GM18868 (cell line): ENCODE measurements at regions not wholly inside any gene's neighbourhood (a gene's known extent, or its start where the extent isn't known, plus 50 kb on each side); places are given as distances from the start of the nearest gene placed in this dataset.

ENCODE experiments used
- ATAC-seq: cut with Tn5 transposase; IDR thresholded peaks from one replicate; pipeline ENCODE4 v1.9.1; 2021; ENCODE audit warnings: mild to moderate bottlenecking, moderate library complexity; ENCODE audit not compliant: unreplicated experiment

DNA sequence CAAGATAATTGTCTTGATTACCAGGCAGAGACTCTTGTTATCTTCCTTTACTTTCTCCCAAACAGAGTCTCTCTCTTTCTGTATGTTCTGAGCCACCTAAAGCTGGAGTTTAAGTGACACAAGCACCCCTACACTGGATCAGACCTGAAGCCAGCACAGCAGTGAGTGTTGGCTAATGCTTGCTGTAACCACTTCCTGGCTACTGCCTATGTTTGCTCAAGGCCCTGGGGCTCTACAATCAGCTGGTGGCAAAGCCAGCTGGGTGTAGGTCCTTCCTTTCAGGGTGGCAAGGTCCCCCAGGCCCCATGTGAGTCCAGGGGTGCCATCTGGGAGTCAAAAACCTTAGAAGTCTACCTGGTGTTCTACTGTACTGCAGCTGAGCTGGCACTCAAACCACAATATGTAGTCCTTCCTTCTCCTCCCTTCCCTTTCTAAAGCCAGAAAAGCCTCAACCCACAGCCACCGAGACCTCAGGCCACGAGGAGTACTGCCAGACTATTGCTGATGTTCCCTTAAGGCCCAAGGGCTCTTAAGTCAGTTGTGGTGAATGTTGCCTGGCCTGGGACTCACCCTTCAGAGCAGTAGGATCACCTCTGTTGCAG is 416.3 kb downstream of the ADRA2A start:
- no peak for ATAC-seq

DNA sequence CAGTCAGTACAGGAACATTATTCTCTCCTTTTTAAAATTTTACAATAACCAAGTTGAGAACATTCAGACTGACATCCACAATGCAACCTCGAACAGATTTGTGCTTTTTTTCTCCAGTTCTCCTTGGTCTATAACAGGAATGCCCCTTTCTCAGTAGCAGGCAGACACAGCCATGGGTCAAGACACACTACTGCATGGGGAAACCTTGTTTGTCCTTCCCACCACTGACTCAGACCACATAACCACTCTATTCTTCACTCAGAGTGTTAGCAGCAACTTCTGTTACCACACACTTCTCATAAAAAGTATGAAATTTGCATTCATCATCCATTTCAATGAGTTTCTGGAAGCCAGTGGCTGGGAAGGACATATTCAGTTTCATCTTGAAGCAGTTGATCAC is 421.7 kb downstream of the ADRA2A start:
- ATAC-seq = no peak

GRCh38 chr10:111504376-111504775 is 427.5 kb downstream of the ADRA2A start:
- ATAC-seq = no peak

DNA sequence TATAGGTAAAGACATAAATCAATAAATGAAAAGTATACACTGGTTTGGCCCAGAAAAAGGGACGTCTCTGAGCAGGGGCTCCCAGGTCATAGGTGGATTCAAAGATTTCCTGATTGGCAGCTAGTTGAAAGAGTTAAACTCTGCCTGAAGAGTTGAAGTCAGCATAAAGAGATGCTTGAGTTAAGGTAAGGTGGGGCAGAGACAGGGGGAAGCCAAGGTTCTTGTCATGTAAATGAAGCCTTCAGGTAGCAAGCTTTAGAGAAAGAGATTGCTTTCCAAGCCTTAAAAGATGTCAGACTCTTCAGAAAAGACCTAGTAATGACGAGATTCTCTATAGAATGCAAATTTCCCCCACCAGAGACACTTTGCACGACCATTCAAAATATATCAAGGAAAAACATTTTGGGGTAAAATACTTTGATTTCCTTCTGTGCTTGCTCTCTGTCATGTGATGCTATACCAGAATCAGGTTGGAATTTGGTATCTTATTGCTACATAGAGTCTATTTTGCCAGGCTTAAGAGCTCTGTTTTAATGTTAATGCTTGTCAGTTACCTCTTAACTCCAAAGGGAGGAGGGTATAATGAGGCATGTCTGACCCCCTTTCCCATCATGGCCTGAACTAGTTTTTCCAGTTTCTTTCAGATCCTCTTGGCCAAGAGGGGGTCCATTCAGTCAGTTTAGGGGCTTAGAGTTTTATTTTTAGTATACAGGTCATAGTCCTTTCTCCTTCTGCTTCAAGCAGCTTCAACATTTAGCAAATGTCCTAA is 429.6 kb downstream of the ADRA2A start:
- no peak for ATAC-seq

DNA sequence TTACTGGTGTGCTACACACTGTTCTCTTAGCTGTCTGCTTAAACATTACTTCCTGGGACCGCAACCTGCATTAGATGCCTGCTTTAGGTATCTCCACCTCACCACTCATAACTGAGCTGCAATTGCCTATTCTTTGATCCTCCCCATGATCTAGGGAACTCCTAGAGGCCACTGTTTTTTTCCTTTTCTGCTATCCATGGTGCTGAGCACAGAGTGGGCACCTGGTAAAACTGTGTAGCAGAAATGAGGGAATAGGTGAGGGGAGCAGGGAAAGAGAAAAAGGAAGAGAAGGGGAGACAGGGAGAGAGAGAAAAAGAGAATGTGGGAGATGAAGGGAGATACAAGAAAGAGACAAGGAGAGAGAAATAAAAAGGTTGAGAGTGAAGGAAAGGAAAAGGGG is 434.9 kb downstream of the ADRA2A start:
- no peak for ATAC-seq

GRCh38 chr10:111515264-111515663 is 438.4 kb downstream of the ADRA2A start:
- ATAC-seq = no peak

GRCh38 chr10:111515706-111516105 is 438.9 kb downstream of the ADRA2A start:
- ATAC-seq = no peak

DNA sequence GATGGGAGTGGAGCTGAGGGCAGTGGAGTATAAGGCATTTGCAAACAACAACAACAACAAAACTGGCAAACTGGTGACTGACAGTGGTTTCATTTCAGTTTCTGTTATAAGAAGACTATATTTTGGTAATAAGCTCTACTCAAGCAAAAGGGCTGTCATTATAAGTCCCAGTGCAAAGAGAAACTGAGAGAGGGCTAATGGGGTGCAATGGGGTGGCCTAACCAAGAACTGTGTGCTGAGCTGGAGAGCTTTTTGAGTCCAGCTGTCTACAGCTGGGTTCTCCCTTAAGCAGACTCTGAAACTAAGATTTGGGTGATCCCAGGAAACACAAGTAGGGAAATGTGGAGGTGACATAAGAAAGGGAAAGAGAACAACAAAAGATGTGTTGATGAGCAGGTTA is 439.3 kb downstream of the ADRA2A start:
- ATAC-seq = no peak

DNA sequence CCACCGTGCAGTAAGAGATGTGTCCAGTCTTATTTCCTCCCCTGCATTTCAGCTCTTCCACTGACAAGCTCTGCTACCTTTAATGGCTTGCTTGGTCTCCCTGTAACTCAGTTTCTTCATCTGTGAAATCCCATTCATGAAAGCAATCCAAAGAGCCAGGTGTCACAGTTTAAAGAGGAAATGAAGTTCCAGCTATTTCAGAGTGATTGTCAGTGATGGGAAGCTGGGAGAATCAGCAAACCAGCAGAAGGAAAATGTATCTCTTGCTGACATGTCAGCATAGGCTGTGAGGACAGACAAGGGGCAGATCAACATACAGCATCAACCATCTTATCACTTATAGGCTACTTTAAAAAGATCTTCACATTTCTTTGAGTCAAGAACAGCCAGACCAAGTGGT is 445.3 kb downstream of the ADRA2A start:
- ATAC-seq = no peak

- ATAC-seq = no peak
Measured at GRCh38 chr10:111522551-111522950, 445.7 kb downstream of the ADRA2A start.

- no peak for ATAC-seq
Measured at GRCh38 chr10:111523016-111523415, 446.2 kb downstream of the ADRA2A start.

DNA sequence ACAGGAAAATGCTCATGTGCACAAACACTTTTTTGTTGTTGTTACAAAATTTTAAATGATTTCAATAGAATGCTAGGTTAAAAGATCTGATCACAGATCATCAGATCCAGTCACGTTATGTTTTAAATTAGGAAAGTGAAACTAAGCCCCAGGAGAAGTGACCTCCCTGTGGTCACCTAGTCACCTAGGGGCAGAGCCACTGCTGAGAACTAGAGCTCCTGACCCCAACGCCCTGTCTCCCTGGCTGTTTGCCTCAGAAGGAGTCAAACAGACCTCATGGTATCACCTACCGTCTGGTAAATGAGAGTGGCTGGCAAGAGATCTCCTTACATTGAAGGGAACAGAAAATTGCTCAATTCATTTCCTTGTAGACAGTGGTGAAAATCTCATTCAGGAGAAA is 447.3 kb downstream of the ADRA2A start:
- no peak for ATAC-seq

DNA sequence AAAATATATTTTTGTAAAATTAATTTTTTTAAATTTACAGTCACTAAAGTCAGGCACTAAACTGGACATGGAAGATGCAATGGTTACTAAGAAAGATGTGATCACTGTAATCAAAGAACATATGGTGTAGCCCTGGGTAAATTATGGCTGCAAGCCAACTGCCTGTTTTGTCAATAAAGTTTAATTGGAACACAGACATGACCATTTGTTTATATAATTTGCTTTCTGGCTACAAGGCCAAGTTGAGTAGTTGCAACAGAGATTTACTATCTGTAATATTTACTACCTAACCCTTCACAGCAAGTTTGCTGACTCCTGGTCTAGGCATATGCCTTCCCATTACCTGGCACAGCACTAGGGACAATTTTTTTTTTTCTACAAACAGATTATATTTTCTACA is 448.9 kb downstream of the ADRA2A start:
- ATAC-seq = no peak

DNA sequence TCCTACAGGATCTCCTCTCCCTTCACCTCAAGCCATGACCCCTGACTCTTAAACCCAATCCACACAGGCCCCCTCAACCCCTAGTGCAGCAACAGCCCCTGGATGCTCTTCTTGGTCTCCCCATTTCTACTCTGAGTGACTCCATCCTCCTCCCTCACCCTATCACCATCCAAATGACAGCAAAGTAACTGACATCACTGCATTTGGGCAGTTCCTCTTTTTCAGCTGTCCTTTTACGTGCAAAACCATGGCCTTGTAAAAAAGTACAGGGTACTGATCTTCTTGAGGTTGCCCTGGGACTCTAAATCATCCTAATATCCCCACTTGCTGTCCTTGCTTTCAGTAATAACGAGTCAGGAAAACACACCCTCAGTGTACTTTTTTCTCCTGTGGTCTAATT is 454.9 kb downstream of the ADRA2A start:
- no peak for ATAC-seq

- ATAC-seq = no peak
Measured at GRCh38 chr10:111532139-111532538, 455.3 kb downstream of the ADRA2A start.

DNA sequence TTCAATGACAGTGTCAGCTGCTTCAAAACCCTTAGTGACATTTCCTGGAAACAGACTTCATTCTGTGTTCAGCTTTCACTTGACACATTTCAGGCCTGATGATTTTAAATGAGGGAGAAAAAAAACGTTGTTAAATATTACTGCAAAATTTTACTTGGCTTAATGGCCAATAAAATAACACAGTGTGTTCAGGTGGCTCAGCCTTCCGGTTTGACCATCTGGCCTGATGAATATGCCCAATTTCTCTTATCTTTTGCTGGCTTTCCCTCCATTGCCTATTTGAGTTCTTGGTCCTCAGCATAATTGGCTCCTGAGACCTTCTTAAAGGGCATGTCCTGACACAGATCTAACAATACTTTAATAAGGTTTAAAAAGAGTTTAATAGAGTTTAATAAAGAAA is 462.4 kb downstream of the ADRA2A start:
- ATAC-seq = no peak

DNA sequence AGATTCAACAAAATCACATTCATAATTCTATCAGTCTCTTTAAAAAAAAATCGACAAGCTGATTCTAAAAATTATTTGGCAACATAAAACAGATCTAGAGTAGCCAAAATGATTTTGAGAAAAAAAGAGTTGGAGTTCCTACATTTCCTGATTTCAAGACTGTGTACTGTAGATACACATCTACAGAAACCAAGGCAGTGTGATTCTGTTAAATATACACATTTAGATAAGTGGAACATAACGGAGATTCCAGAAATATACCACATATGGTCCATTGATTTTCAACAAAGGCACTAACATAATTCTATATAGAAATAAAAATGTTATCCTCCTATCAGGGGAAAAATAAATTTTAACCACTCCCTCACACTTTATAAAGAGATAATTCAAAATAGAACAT is 467.0 kb downstream of the ADRA2A start:
- ATAC-seq = no peak

GRCh38 chr10:111545861-111546605 is 469.2 kb downstream of the ADRA2A start:
- ATAC-seq = no peak

DNA sequence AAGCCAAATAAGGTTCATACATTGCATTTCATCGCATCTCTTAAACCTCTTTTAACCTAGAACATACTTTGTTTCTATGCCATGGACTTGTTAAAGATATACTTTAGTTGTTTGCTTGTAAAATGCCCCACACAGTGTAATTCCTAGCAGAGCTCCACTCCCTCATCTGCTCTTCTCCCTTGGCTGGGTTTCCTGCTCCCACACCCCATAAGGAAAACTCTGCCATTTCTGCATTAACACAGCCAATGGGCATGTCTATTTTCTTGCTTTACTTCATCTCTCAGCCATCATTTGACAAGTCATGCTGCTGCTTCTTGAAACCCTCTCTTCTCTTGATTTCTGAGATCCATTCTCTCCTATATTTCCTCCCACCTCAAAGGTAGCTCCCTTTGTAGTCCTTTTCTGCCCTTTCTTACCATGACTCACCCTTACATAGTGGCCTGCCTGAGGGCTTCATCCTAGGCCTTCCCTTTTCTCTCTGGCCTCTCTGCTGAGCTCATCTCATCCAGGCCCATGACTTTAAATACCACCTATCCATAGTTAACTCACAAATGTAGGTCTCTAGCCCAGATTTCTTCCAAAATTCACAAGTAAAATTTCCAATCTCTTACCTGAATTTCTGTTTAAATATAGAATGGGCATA is 471.4 kb downstream of the ADRA2A start:
- ATAC-seq = no peak

DNA sequence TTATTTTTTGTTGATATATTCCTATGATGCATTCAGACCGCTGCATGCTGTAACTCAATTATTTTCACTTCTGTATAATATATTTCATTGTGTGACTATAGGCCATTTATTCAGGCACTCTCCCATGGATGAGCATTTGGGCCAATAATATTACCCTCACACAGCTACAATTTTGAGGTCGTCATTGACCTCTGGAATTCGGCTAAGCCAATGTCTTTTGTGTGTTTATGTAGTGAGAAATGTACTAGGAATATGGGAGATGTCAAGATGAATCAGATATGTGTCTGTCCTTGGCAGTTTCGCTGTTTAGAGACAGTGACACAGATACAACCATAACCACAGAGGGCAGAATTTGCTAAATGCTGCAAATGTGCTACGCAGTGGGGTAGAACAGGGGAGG is 474.2 kb downstream of the ADRA2A start:
- no peak for ATAC-seq

DNA sequence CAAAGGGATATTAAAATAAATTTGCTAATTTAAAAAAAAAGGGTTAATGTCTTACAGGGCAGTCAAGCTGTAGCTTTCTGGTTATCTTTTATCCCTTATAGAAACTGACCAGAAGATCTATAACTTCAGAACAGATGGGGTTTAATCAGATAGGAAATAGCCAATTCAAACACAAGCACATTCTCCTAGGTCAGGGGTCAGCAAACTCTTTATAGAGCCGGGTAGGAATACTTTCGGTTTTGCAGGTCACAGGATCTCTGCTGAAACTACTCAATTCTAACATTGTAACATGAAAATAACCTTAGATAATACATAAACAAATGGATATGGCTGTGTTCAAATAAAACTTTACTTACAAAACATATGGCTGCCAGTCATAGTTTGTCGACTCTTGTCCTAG is 479.8 kb downstream of the ADRA2A start:
- no peak for ATAC-seq

DNA sequence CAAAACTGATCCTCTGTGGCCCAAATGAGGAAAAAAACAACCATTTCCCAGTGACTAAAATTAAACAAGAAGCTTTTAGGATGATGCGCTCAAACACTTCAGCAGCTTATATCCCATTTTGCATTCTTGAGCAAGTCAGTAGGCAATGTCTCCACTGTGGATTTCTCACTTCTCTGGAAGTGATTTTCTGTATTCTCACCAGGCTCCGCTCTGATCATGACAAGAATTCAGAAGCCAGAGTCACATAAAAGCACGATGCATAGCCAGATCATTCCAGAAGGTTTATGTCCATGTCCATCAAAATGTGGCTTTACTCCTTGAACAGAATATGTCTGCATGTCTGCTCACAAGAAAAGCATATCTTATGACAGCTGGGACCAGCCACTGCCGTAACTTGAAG is 481.4 kb downstream of the ADRA2A start:
- ATAC-seq = no peak
